WTC11 (cell line): ENCODE measurements at regions not wholly inside any gene's neighbourhood (a gene's known extent, or its start where the extent isn't known, plus 50 kb on each side); places are given as distances from the start of the nearest gene placed in this dataset.

Experiments
- SP1 ChIP-seq: sonication (generic); formaldehyde crosslinking; conservative IDR thresholded peaks from 2 replicates; pipeline ENCODE4 v1.8.1; 2022; ENCODE audit warnings: missing genetic modification reagents
- TF ChIP-seq, protein P1 (sequence below): fragments of 200-600 bp; IDR thresholded peaks from 2 replicates; pipeline ENCODE4 v1.8.0; 2022; ENCODE audit warnings: antibody characterized with exemption
- TF ChIP-seq, protein P2 (sequence below): sonication (generic); formaldehyde crosslinking; IDR thresholded peaks from 2 replicates; pipeline ENCODE4 v1.8.0; 2022; ENCODE audit warnings: mild to moderate bottlenecking, missing genetic modification reagents
- TF ChIP-seq, protein P3 (sequence below): sonication (generic); formaldehyde crosslinking; IDR thresholded peaks from 2 replicates; pipeline ENCODE4 v1.8.1; 2023; ENCODE audit warnings: mild to moderate bottlenecking, moderate library complexity, missing genetic modification reagents

DNA sequence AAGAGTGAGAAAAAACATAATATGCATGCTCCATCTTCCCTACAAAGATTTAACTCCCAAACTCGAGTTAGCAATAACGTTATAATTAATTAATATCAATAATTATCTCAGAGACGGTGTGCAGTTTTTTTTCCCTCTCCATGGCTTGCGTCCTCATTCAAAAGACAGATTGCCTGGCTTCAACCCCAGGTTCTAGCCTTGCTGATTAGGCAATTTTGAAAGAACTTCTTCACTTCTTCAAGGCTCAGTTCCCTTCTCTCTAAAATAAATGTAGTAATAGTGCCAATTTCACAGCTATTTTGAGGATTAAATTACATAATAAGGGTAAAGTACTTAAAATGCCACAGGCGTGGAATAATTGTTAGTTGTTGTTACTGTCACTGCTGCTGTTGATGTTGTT lies 876.1 kb upstream of the GBE1 start:
- TF ChIP-seq, protein P1, sequence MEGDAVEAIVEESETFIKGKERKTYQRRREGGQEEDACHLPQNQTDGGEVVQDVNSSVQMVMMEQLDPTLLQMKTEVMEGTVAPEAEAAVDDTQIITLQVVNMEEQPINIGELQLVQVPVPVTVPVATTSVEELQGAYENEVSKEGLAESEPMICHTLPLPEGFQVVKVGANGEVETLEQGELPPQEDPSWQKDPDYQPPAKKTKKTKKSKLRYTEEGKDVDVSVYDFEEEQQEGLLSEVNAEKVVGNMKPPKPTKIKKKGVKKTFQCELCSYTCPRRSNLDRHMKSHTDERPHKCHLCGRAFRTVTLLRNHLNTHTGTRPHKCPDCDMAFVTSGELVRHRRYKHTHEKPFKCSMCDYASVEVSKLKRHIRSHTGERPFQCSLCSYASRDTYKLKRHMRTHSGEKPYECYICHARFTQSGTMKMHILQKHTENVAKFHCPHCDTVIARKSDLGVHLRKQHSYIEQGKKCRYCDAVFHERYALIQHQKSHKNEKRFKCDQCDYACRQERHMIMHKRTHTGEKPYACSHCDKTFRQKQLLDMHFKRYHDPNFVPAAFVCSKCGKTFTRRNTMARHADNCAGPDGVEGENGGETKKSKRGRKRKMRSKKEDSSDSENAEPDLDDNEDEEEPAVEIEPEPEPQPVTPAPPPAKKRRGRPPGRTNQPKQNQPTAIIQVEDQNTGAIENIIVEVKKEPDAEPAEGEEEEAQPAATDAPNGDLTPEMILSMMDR = no peak
- TF ChIP-seq, protein P2, sequence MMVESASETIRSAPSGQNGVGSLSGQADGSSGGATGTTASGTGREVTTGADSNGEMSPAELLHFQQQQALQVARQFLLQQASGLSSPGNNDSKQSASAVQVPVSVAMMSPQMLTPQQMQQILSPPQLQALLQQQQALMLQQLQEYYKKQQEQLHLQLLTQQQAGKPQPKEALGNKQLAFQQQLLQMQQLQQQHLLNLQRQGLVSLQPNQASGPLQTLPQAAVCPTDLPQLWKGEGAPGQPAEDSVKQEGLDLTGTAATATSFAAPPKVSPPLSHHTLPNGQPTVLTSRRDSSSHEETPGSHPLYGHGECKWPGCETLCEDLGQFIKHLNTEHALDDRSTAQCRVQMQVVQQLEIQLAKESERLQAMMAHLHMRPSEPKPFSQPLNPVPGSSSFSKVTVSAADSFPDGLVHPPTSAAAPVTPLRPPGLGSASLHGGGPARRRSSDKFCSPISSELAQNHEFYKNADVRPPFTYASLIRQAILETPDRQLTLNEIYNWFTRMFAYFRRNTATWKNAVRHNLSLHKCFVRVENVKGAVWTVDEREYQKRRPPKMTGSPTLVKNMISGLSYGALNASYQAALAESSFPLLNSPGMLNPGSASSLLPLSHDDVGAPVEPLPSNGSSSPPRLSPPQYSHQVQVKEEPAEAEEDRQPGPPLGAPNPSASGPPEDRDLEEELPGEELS (CRISPR knock-in tag) = no peak
- TF ChIP-seq SP1 = no peak
- TF ChIP-seq, protein P3, sequence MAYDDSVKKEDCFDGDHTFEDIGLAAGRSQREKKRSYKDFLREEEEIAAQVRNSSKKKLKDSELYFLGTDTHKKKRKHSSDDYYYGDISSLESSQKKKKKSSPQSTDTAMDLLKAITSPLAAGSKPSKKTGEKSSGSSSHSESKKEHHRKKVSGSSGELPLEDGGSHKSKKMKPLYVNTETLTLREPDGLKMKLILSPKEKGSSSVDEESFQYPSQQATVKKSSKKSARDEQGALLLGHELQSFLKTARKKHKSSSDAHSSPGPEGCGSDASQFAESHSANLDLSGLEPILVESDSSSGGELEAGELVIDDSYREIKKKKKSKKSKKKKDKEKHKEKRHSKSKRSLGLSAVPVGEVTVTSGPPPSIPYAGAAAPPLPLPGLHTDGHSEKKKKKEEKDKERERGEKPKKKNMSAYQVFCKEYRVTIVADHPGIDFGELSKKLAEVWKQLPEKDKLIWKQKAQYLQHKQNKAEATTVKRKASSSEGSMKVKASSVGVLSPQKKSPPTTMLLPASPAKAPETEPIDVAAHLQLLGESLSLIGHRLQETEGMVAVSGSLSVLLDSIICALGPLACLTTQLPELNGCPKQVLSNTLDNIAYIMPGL (CRISPR knock-in tag) = no peak
